ENCODE measurements at regions not wholly inside any gene's neighbourhood (a gene's known extent, or its start where the extent isn't known, plus 50 kb on each side); places are given as distances from the start of the nearest gene placed in this dataset.
A peak's percentile ranks its signal among the peaks of the same experiment; 100 is the strongest.

GRCh38 chr5:97478483-97478882 is 295.4 kb upstream of the RIOK2 start:
- peak; percentile 39 for TF ChIP-seq NR2F2 (IDR thresholded peaks at IDR 0.05)
- no peak for TF ChIP-seq RXRA (IDR thresholded peaks at IDR 0.05)
- no peak for DNase-seq (ENCODE audit: low spot score)
- H3K36me3 ChIP-seq (ENCODE audit: control insufficient read depth in 4 of 4, insufficient read depth in 3 of 4, low read depth in 1 of 4, low read length in 3 of 4), result no peaks in the 10 kb centered on the region
- H3K4me1 ChIP-seq (ENCODE audit: control insufficient read depth in 4 of 4, insufficient read depth in 4 of 4, low read length in 3 of 4), result no peaks in the 10 kb centered on the region
- H3K27ac ChIP-seq (ENCODE audit: low read depth in 1 of 2, low read length in 2 of 2), result no peak overlapping the region
- no peak overlapping the region for H3K9ac ChIP-seq (ENCODE audit: low read depth in 1 of 2, low read length in 2 of 2)
- H3K27me3 ChIP-seq (ENCODE audit: control insufficient read depth in 4 of 4, insufficient read depth in 4 of 4, low read length in 3 of 4), result no peaks in the 10 kb centered on the region
- H3K4me3 ChIP-seq (ENCODE audit: low read depth in 1 of 3, low read length in 3 of 3), result no peak overlapping the region
- H3K9me3 ChIP-seq (ENCODE audit: control insufficient read depth in 4 of 4, low read length in 3 of 4), result no peaks in the 10 kb centered on the region

- no peak overlapping the region for H3K27ac ChIP-seq (ENCODE audit: low read depth in 1 of 2, low read length in 2 of 2)
- 78% methylated on average over 3 of the region's 3 CpGs for WGBS
- no peaks in the 10 kb centered on the region for H3K9me3 ChIP-seq (ENCODE audit: control insufficient read depth in 4 of 4, low read length in 3 of 4)
- H3K27me3 ChIP-seq (ENCODE audit: control insufficient read depth in 4 of 4, insufficient read depth in 4 of 4, low read length in 3 of 4), result no peaks in the 10 kb centered on the region
- no peaks in the 10 kb centered on the region for H3K36me3 ChIP-seq (ENCODE audit: control insufficient read depth in 4 of 4, insufficient read depth in 3 of 4, low read depth in 1 of 4, low read length in 3 of 4)
- DNase-seq (ENCODE audit: low spot score), result no peak
- H3K4me1 ChIP-seq (ENCODE audit: control insufficient read depth in 4 of 4, insufficient read depth in 4 of 4, low read length in 3 of 4), result no peaks in the 10 kb centered on the region
- no peak overlapping the region for H3K4me3 ChIP-seq (ENCODE audit: low read depth in 1 of 3, low read length in 3 of 3)
- no peak for TF ChIP-seq JUND (IDR thresholded peaks at IDR 0.05)
- no peak overlapping the region for H3K9ac ChIP-seq (ENCODE audit: low read depth in 1 of 2, low read length in 2 of 2)
Measured at GRCh38 chr5:97480313-97480712, 297.3 kb upstream of the RIOK2 start.

- H3K27ac ChIP-seq (ENCODE audit: low read depth in 1 of 2, low read length in 2 of 2), result no peak overlapping the region
- no peak for DNase-seq (ENCODE audit: low spot score)
- TF ChIP-seq REST (IDR thresholded peaks at IDR 0.05), result no peak
- no peak for TF ChIP-seq ATF3 (IDR thresholded peaks at IDR 0.05)
- no peak for TF ChIP-seq TAF1 (conservative IDR thresholded peaks at IDR 0.05)
- TF ChIP-seq RXRA (IDR thresholded peaks at IDR 0.05), result no peak
- TF ChIP-seq NR2F2 (IDR thresholded peaks at IDR 0.05), result no peak
- TF ChIP-seq CTCF (IDR thresholded peaks at IDR 0.05; ENCODE audit: low read depth, low read length, missing input control), result no peak
- no peak for TF ChIP-seq EGR1 (IDR thresholded peaks at IDR 0.05; ENCODE audit: low read depth in 2 of 2)
- TF ChIP-seq HNF4A (conservative IDR thresholded peaks at IDR 0.05), result no peak
- TF ChIP-seq ZBTB33 (IDR thresholded peaks at IDR 0.05), result no peak
- no peak for TF ChIP-seq FOXA1 (IDR thresholded peaks at IDR 0.05)
- TF ChIP-seq JUND (IDR thresholded peaks at IDR 0.05), result no peak
- TF ChIP-seq SP1 (IDR thresholded peaks at IDR 0.05), result no peak
- no peak for TF ChIP-seq YY1 (IDR thresholded peaks at IDR 0.05)
- TF ChIP-seq MAX (IDR thresholded peaks at IDR 0.05), result no peak
- no peak overlapping the region for H3K4me3 ChIP-seq (ENCODE audit: low read depth in 1 of 3, low read length in 3 of 3)
- H3K4me1 ChIP-seq (ENCODE audit: control insufficient read depth in 4 of 4, insufficient read depth in 4 of 4, low read length in 3 of 4), result no peaks in the 10 kb centered on the region
- 78% methylated on average over 7 of the region's 7 CpGs for WGBS
- H3K36me3 ChIP-seq (ENCODE audit: control insufficient read depth in 4 of 4, insufficient read depth in 3 of 4, low read depth in 1 of 4, low read length in 3 of 4), result no peaks in the 10 kb centered on the region
- H3K9ac ChIP-seq (ENCODE audit: low read depth in 1 of 2, low read length in 2 of 2), result no peak overlapping the region
- no peaks in the 10 kb centered on the region for H3K9me3 ChIP-seq (ENCODE audit: control insufficient read depth in 4 of 4, low read length in 3 of 4)
- no peaks in the 10 kb centered on the region for H3K27me3 ChIP-seq (ENCODE audit: control insufficient read depth in 4 of 4, insufficient read depth in 4 of 4, low read length in 3 of 4)
Measured at GRCh38 chr5:97488126-97488668, 305.1 kb upstream of the RIOK2 start.

All from liver (tissue), 8 donors.